Liver (tissue), 8 donors: ENCODE measurements at regions not wholly inside any gene's neighbourhood (a gene's known extent, or its start where the extent isn't known, plus 50 kb on each side); places are given as distances from the start of the nearest gene placed in this dataset.

ENCODE experiments used
- DNase-seq: peaks from one replicate; pipeline ENCODE4 v3.0.0-alpha.2; 2017; ENCODE audit warnings: low spot score
- H3K27ac ChIP-seq, 2 donors: one replicate each; pipeline ENCODE4 v1.7.0; 2013; ENCODE audit warnings: inconsistent platforms in 2 of 2, low read length in 2 of 2, control low read depth in 1 of 2, low read depth in 1 of 2, mild to moderate bottlenecking in 1 of 2
- H3K27me3 ChIP-seq, 4 donors: one replicate each; pipeline versions ENCODE4 v1.6.1 to v1.7.0; 2013; ENCODE audit warnings: low read length in 3 of 4, inconsistent platforms in 1 of 4, mild to moderate bottlenecking in 1 of 4, moderate library complexity in 1 of 4; ENCODE audit not compliant: control insufficient read depth in 4 of 4, insufficient read depth in 4 of 4
- H3K36me3 ChIP-seq, 4 donors: one replicate each; pipeline versions ENCODE4 v1.6.1 to v1.7.0; 2013; ENCODE audit warnings: low read length in 3 of 4, mild to moderate bottlenecking in 3 of 4, low read depth in 1 of 4, moderate library complexity in 1 of 4; ENCODE audit not compliant: control insufficient read depth in 4 of 4, insufficient read depth in 3 of 4
- H3K4me1 ChIP-seq, 4 donors: one replicate each; pipeline versions ENCODE4 v1.6.1 to v1.7.0; 2013; ENCODE audit warnings: low read length in 3 of 4, mild to moderate bottlenecking in 3 of 4, moderate library complexity in 1 of 4; ENCODE audit not compliant: control insufficient read depth in 4 of 4, insufficient read depth in 4 of 4
- H3K4me3 ChIP-seq, 3 donors: one replicate each; pipeline versions ENCODE4 v1.6.1 to v1.7.0; 2013; ENCODE audit warnings: low read length in 3 of 3, control low read depth in 1 of 3, low read depth in 1 of 3, mild to moderate bottlenecking in 1 of 3
- H3K9ac ChIP-seq, 2 donors: one replicate each; pipeline ENCODE4 v1.7.0; 2013; ENCODE audit warnings: low read length in 2 of 2, mild to moderate bottlenecking in 2 of 2, moderate library complexity in 2 of 2, control low read depth in 1 of 2, low read depth in 1 of 2
- H3K9me3 ChIP-seq, 4 donors: one replicate each; pipeline versions ENCODE4 v1.6.1 to v1.7.0; 2013; ENCODE audit warnings: low read length in 3 of 4; ENCODE audit not compliant: control insufficient read depth in 4 of 4
- EGR1 ChIP-seq, 2 donors: IDR thresholded peaks; 2 replicates each; pipeline ENCODE4 v1.6.1; 2016 to 2018; ENCODE audit warnings: antibody characterized with exemption in 2 of 2, low read depth in 2 of 2
- GABPA ChIP-seq, 2 donors: IDR thresholded peaks in 1 of 2; conservative IDR thresholded peaks in 1 of 2; 2 replicates each; pipeline ENCODE4 v1.6.1; 2016; ENCODE audit warnings: antibody characterized with exemption in 2 of 2, mild to moderate bottlenecking in 1 of 2, moderate library complexity in 1 of 2
- HNF4A ChIP-seq, 2 donors: conservative IDR thresholded peaks; 2 replicates each; pipeline ENCODE4 v1.6.1; 2016; ENCODE audit warnings: antibody characterized with exemption in 2 of 2, mild to moderate bottlenecking in 2 of 2
- HNF4G ChIP-seq: IDR thresholded peaks from 2 replicates; pipeline ENCODE4 v1.6.1; 2016; ENCODE audit warnings: antibody characterized with exemption
- JUND ChIP-seq, 2 donors: IDR thresholded peaks; 2 replicates each; pipeline ENCODE4 v1.6.1; 2016; ENCODE audit warnings: antibody characterized with exemption in 2 of 2
- NR2F2 ChIP-seq: IDR thresholded peaks from 2 replicates; pipeline ENCODE4 v1.6.1; 2016; ENCODE audit warnings: antibody characterized with exemption
- RAD21 ChIP-seq, 2 donors: IDR thresholded peaks; 2 replicates each; pipeline ENCODE4 v1.6.1; 2016; ENCODE audit warnings: antibody characterized with exemption in 2 of 2, mild to moderate bottlenecking in 2 of 2
- RXRA ChIP-seq, 2 donors: IDR thresholded peaks; 2 replicates each; pipeline ENCODE4 v1.6.1; 2017 to 2018; ENCODE audit warnings: antibody characterized with exemption in 2 of 2, mild to moderate bottlenecking in 1 of 2
- SP1 ChIP-seq: IDR thresholded peaks from 2 replicates; pipeline ENCODE4 v1.6.1; 2018; ENCODE audit warnings: antibody characterized with exemption, mild to moderate bottlenecking
- YY1 ChIP-seq: IDR thresholded peaks from 2 replicates; pipeline ENCODE4 v1.6.1; 2016; ENCODE audit warnings: antibody characterized with exemption, mild to moderate bottlenecking
- ZBTB33 ChIP-seq: IDR thresholded peaks from 2 replicates; pipeline ENCODE4 v1.6.1; 2016; ENCODE audit warnings: antibody characterized with exemption
- WGBS: extraction: QIAGEN DNeasy Blood & Tissue Kit; methylation state at CpG from one replicate; pipeline ENCODE4 v1.1.7; 2013; 5-methylcytosine and 5-hydroxymethylcytosine counted together
- TF ChIP-seq, protein P1 (sequence below): fragments of 150-350 bp; IDR thresholded peaks from 2 replicates; pipeline ENCODE4 v1.5.1; 2017; ENCODE audit warnings: improper control_type of control experiment, low read depth, low read length; ENCODE audit not compliant: missing input control
- donor health status: healthy.
- donor health status: healthy.
- donor health status: healthy.
- donor health status: healthy.
- donor health status: healthy.

- TF ChIP-seq NR2F2 (no peak), EGR1 (IDR thresholded peaks at IDR 0.05; ENCODE audit: low read depth in 2 of 2) (no peak), YY1 (no peak), HNF4A (conservative IDR thresholded peaks at IDR 0.05) (peak; percentile 53 to 79), SP1 (peak; percentile 49), RXRA (IDR thresholded peaks at IDR 0.05) (peak; percentile 36 to 61), RAD21 (IDR thresholded peaks at IDR 0.05) (peak in 1 of 2 donors; percentile 28), JUND (IDR thresholded peaks at IDR 0.05) (no peak)
- Histone ChIP-seq H3K9ac (no peak overlapping the region), H3K27ac (peak overlapping the region; percentile 35 to 65), H3K27me3 (no peaks in the 10 kb centered on the region), H3K4me3 (no peak overlapping the region), H3K4me1 (peaks cover 5 to 26% (median 18%) of the 10 kb centered on the region in 4 donors), H3K36me3 (no peaks in the 10 kb centered on the region), H3K9me3 (no peaks in the 10 kb centered on the region)
- 52% methylated on average over 3 of the region's 3 CpGs for WGBS
- no peak for DNase-seq
Measured at GRCh38 chr18:50460062-50460461, 85.2 kb downstream of the SKA1 start.

- WGBS = 95% methylated on average over 3 of the region's 3 CpGs
- no peaks in the 10 kb centered on the region for H3K27me3 ChIP-seq
- no peaks in the 10 kb centered on the region for H3K36me3 ChIP-seq
Measured at GRCh38 chr18:50460716-50461115, 85.9 kb downstream of the SKA1 start.

More at GRCh38 chr18:50460716-50461115, 85.9 kb downstream of the SKA1 start:
- Histone ChIP-seq H3K9ac (no peak overlapping the region), H3K9me3 (no peaks in the 10 kb centered on the region), H3K4me3 (no peak overlapping the region), H3K27ac (peak overlapping the region in 1 of 2 donors; percentile 35), H3K4me1 (peaks cover 5 to 30% (median 19%) of the 10 kb centered on the region in 4 donors)
- TF ChIP-seq, protein P1, sequence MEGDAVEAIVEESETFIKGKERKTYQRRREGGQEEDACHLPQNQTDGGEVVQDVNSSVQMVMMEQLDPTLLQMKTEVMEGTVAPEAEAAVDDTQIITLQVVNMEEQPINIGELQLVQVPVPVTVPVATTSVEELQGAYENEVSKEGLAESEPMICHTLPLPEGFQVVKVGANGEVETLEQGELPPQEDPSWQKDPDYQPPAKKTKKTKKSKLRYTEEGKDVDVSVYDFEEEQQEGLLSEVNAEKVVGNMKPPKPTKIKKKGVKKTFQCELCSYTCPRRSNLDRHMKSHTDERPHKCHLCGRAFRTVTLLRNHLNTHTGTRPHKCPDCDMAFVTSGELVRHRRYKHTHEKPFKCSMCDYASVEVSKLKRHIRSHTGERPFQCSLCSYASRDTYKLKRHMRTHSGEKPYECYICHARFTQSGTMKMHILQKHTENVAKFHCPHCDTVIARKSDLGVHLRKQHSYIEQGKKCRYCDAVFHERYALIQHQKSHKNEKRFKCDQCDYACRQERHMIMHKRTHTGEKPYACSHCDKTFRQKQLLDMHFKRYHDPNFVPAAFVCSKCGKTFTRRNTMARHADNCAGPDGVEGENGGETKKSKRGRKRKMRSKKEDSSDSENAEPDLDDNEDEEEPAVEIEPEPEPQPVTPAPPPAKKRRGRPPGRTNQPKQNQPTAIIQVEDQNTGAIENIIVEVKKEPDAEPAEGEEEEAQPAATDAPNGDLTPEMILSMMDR = no peak
- TF ChIP-seq HNF4G (no peak), SP1 (no peak), EGR1 (IDR thresholded peaks at IDR 0.05; ENCODE audit: low read depth in 2 of 2) (no peak), RAD21 (IDR thresholded peaks at IDR 0.05) (no peak), ZBTB33 (no peak), GABPA (IDR thresholded peaks at IDR 0.05 in 1 of 2, conservative IDR thresholded peaks at IDR 0.05 in 1 of 2) (no peak), RXRA (IDR thresholded peaks at IDR 0.05) (no peak), YY1 (no peak), HNF4A (conservative IDR thresholded peaks at IDR 0.05) (no peak)
- no peak for DNase-seq
